Adrenal gland (tissue), 9 donors: ENCODE measurements at regions not wholly inside any gene's neighbourhood (a gene's known extent, or its start where the extent isn't known, plus 50 kb on each side); places are given as distances from the start of the nearest gene placed in this dataset.

Experiments used
- DNase-seq, 7 donors: peaks; one replicate each; pipeline ENCODE4 v3.0.0-alpha.2; 2019 to 2020
- H3K27ac ChIP-seq, 5 donors: fragments of 200-600 bp; sonication (generic) in 4 of 5; 1 replicate in 3 of 5; 2 replicates in 2 of 5; pipeline versions ENCODE4 v1.5.1 to v1.8.0; 2016 to 2020; ENCODE audit warnings: mild to moderate bottlenecking in 1 of 5
- H3K27me3 ChIP-seq: fragments of 200-600 bp; 2 replicates; pipeline ENCODE4 v1.8.0; 2021
- H3K36me3 ChIP-seq, 2 donors: fragments of 200-600 bp; replicated peaks in 1 of 2; 1 replicate in 1 of 2; 2 replicates in 1 of 2; pipeline versions ENCODE4 v1.5.1 to v1.8.0; 2018 to 2022
- H3K4me1 ChIP-seq, 2 donors: fragments of 200-600 bp; replicated peaks in 1 of 2; 1 replicate in 1 of 2; 2 replicates in 1 of 2; pipeline versions ENCODE4 v1.5.1 to v1.8.0; 2018 to 2021
- H3K4me3 ChIP-seq, 4 donors: fragments of 200-600 bp; sonication (generic) in 3 of 4; one replicate each; pipeline ENCODE4 v1.5.1; 2016 to 2018
- H3K9me3 ChIP-seq, 3 donors: fragments of 200-600 bp; sonication (generic) in 1 of 3; replicated peaks in 1 of 3; 1 replicate in 2 of 3; 2 replicates in 1 of 3; pipeline versions ENCODE4 v1.5.1 to v1.8.0; 2016 to 2021
- POLR2A ChIP-seq, 2 donors: fragments of 450-650 bp; IDR thresholded peaks; one replicate each; pipeline ENCODE4 v1.6.1; 2017; ENCODE audit warnings: antibody characterized with exemption in 2 of 2, mild to moderate bottlenecking in 2 of 2, moderate library complexity in 1 of 2
- WGBS, 4 donors: extraction: QIAGEN DNeasy Blood & Tissue Kit in 2 of 4; methylation state at CpG; one replicate each; pipeline versions ENCODE4 v1.1.5 to v1.1.7; 2013 to 2017; 5-methylcytosine and 5-hydroxymethylcytosine counted together
- intact Hi-C, 2 donors: fragments of 100-400 bp; cut with DNase I; formaldehyde crosslinking; loops; one replicate each; pipeline versions ENCODE4 v1.14.1 to v1.15.0; 2022 to 2023
- TF ChIP-seq, protein P1 (sequence below), 6 experiments: fragments of 450-650 bp in 4 of 6; fragments of 200-600 bp in 2 of 6; sonication (generic) in 1 of 6; IDR thresholded peaks; 1 replicate in 5 of 6; 2 replicates in 1 of 6; pipeline versions ENCODE4 v1.5.1 to v1.8.0; 2016 to 2021; ENCODE audit warnings: antibody characterized with exemption in 6 of 6, mild to moderate bottlenecking in 2 of 6, moderate library complexity in 1 of 6
- donor health status: healthy with polysubstance abuse.
- donor health status: Bipolar disorder and iron deficiency.
- donor health status: DM: yes; HTN: yes; CAD: no.
- donor health status: DM: no; HTN: no; CAD: no.
- donor health status: DM: no; HTN: no; CAD: no.

DNA sequence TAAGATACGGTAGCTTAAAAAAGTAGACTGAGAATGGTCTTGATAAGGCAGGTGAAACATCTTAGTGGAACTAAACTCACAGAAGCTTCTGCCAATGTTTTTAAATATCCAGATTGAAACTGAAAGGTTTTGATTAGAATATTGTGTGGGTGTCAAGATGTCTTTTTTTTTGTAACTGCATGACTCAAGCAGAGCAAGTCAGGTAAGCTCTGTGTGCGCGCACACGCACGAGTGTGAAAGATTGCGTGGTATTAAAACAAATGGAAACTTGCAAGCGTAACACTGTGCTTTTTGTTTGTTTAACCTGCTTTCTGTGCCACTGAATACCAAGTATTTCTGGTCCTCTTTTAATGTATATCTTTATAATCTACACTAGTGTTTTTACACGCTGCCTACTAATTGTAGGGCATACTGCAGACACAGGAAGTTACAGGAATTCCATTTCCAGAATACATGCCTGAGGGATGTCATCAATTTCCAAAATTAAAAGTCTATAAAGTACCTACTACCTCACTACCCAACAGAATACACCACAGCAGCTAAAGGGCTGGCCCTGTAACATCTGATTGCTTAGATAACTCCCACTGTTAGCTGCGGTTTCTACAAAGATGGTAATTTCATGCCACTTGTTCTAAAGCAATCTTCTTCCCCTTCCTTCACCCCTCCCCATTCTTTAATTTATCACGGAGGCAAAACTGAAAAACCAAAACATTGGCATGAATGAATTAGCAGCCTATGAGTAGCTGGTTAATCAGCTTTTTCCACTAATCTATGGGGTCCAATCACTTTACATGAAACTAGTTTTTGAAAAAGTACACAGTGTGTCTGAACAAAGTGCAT is 472.8 kb downstream of the SHQ1 start:
- no peaks in the 10 kb centered on the region for H3K27me3 ChIP-seq
- no peak overlapping the region for H3K27ac ChIP-seq
- H3K36me3 ChIP-seq = peaks cover 0 to 4% of the 10 kb centered on the region in 2 donors
- no peak for DNase-seq
- intact Hi-C loops = no loop called here
- WGBS, 4 donors = 87 to 93% (median 92%) methylated on average over 10 of the region's 10 CpGs
- H3K4me3 ChIP-seq = no peak overlapping the region
- no peaks in the 10 kb centered on the region for H3K9me3 ChIP-seq
- TF ChIP-seq, protein P1, sequence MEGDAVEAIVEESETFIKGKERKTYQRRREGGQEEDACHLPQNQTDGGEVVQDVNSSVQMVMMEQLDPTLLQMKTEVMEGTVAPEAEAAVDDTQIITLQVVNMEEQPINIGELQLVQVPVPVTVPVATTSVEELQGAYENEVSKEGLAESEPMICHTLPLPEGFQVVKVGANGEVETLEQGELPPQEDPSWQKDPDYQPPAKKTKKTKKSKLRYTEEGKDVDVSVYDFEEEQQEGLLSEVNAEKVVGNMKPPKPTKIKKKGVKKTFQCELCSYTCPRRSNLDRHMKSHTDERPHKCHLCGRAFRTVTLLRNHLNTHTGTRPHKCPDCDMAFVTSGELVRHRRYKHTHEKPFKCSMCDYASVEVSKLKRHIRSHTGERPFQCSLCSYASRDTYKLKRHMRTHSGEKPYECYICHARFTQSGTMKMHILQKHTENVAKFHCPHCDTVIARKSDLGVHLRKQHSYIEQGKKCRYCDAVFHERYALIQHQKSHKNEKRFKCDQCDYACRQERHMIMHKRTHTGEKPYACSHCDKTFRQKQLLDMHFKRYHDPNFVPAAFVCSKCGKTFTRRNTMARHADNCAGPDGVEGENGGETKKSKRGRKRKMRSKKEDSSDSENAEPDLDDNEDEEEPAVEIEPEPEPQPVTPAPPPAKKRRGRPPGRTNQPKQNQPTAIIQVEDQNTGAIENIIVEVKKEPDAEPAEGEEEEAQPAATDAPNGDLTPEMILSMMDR (IDR thresholded peaks at IDR 0.05) = no peak
- no peak for TF ChIP-seq POLR2A (IDR thresholded peaks at IDR 0.05)
- peaks cover 0 to 8% of the 10 kb centered on the region in 2 donors for H3K4me1 ChIP-seq

DNA sequence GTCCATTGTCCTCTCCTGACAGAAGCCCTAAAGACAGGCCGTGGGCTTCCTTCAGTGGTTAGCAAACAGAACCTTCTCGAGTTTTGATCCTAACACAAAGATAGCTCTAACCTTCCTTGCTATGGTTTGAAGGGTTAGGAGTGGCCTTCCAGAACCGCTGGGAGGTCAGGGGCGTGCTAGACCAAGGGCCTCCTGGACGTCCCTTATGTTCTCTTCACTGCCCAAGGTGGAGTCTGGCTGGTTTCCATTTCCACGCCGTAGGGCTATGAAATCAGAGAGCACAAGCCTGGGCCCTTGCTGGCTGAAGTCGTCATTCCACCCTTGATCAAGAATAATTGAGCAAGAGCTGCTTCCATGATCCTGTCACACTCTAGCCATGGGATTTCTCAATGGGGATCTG is 475.1 kb downstream of the SHQ1 start:
- Histone ChIP-seq H3K36me3 (no peaks in the 10 kb centered on the region), H3K27ac (no peak overlapping the region), H3K9me3 (no peaks in the 10 kb centered on the region), H3K27me3 (no peaks in the 10 kb centered on the region), H3K4me3 (no peak overlapping the region), H3K4me1 (no peaks in the 10 kb centered on the region)
- TF ChIP-seq, protein P1 (IDR thresholded peaks at IDR 0.05) = no peak
- no peak for TF ChIP-seq POLR2A (IDR thresholded peaks at IDR 0.05)
- no peak for DNase-seq
- intact Hi-C loops = no loop called here
- WGBS, 4 donors = 87 to 95% (median 92%) methylated on average over 8 of the region's 8 CpGs

DNA sequence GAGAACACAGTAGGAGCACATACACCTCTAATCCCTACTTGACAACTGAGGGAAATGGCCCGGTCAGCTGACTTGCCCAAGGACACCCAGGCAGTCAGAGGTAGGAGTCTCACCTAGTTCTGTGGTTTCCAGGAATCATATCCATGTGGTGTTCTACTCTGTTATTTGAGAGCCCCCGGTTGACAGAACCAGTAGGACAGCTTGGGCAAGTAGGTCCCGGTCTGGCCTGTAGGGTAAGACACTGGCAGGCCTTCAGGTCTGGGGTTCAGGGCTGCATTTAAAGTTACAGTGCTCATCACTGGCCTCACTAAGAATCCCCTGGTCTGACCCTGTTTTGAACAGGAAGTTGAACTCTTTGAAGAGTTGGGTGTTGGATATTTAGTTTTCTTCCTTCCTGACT is 476.1 kb downstream of the SHQ1 start:
- intact Hi-C loops = no loop called here

DNA sequence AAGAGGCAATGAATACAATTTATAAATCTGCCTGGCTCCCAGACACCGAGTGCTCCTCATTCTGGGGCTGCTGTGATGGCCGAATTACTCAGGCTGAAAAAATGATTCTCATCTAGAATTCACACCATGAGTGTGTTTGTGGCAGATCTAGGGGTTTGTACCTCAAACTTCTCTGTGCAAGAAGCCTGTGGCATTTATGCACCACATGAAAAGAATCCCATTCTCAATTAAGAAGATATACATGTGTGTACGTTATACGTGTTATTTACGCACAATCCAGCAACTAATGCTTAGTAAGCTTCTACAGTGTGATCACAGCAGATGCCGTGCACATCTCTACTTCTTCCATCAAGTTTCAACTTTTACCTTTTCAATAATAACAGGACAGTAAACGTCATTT is 476.8 kb downstream of the SHQ1 start:
- no peak for TF ChIP-seq POLR2A (IDR thresholded peaks at IDR 0.05)
- TF ChIP-seq, protein P1 (IDR thresholded peaks at IDR 0.05) = no peak
- no peaks in the 10 kb centered on the region for H3K9me3 ChIP-seq
- intact Hi-C loops = no loop called here

More for the DNA sequence above, 476.1 kb downstream of the SHQ1 start:
- 87 to 94% (median 89%) methylated on average over 3 of the region's 3 CpGs for WGBS, 4 donors
- H3K4me1 ChIP-seq = no peaks in the 10 kb centered on the region
- H3K9me3 ChIP-seq = no peaks in the 10 kb centered on the region
- H3K4me3 ChIP-seq = no peak overlapping the region
- H3K27me3 ChIP-seq = no peaks in the 10 kb centered on the region
- no peak for DNase-seq
- TF ChIP-seq, protein P1 (IDR thresholded peaks at IDR 0.05) = no peak
- no peak for TF ChIP-seq POLR2A (IDR thresholded peaks at IDR 0.05)
- no peaks in the 10 kb centered on the region for H3K36me3 ChIP-seq
- H3K27ac ChIP-seq = no peak overlapping the region

More for the DNA sequence above, 476.8 kb downstream of the SHQ1 start:
- DNase-seq = no peak
- Histone ChIP-seq H3K36me3 (no peaks in the 10 kb centered on the region), H3K27ac (no peak overlapping the region), H3K4me3 (no peak overlapping the region), H3K4me1 (no peaks in the 10 kb centered on the region), H3K27me3 (no peaks in the 10 kb centered on the region)
- 90 to 93% (median 92%) methylated on average over 7 of the region's 7 CpGs for WGBS, 4 donors
